ENCODE measurements at regions not wholly inside any gene's neighbourhood (a gene's known extent, or its start where the extent isn't known, plus 50 kb on each side); places are given as distances from the start of the nearest gene placed in this dataset.

GRCh38 chr1:87937831-87938395 lies 609.2 kb downstream of the LMO4 start:
- peaks cover 0 to 17% (median 0%) of the 10 kb centered on the region in 3 donors for H3K4me1 ChIP-seq (ENCODE audit: control insufficient read depth in 3 of 3, insufficient read depth in 2 of 3, low read depth in 1 of 3, low read length in 2 of 3)
- no peaks in the 10 kb centered on the region for H3K9me3 ChIP-seq (ENCODE audit: control insufficient read depth in 2 of 2, insufficient read depth in 1 of 2, low read depth in 1 of 2, low read length in 1 of 2)
- 83 to 90% (median 89%) methylated on average over 3 of the region's 3 CpGs for WGBS, 3 donors
- H3K27me3 ChIP-seq (ENCODE audit: control insufficient read depth in 3 of 3, insufficient read depth in 3 of 3, low read length in 3 of 3) = no peaks in the 10 kb centered on the region
- no peak overlapping the region for H3K4me3 ChIP-seq (ENCODE audit: low read depth in 1 of 3, low read length in 3 of 3)
- H3K36me3 ChIP-seq (ENCODE audit: control insufficient read depth in 3 of 3, insufficient read depth in 2 of 3, low read depth in 1 of 3, low read length in 3 of 3) = no peaks in the 10 kb centered on the region
- no peak for FAIRE-seq
- DNase-seq = no peak
- H3K27ac ChIP-seq (ENCODE audit: low read depth in 1 of 3, low read length in 2 of 3) = no peak overlapping the region

GRCh38 chr1:87938631-87939030 lies 610.0 kb downstream of the LMO4 start:
- Histone ChIP-seq H3K4me3 (ENCODE audit: low read depth in 1 of 3, low read length in 3 of 3) (no peak overlapping the region), H3K4me1 (ENCODE audit: control insufficient read depth in 3 of 3, insufficient read depth in 2 of 3, low read depth in 1 of 3, low read length in 2 of 3) (peaks cover 0 to 17% (median 0%) of the 10 kb centered on the region in 3 donors), H3K27me3 (ENCODE audit: control insufficient read depth in 3 of 3, insufficient read depth in 3 of 3, low read length in 3 of 3) (no peaks in the 10 kb centered on the region), H3K9me3 (ENCODE audit: control insufficient read depth in 2 of 2, insufficient read depth in 1 of 2, low read depth in 1 of 2, low read length in 1 of 2) (no peaks in the 10 kb centered on the region), H3K36me3 (ENCODE audit: control insufficient read depth in 3 of 3, insufficient read depth in 2 of 3, low read depth in 1 of 3, low read length in 3 of 3) (no peaks in the 10 kb centered on the region), H3K27ac (ENCODE audit: low read depth in 1 of 3, low read length in 2 of 3) (no peak overlapping the region)
- FAIRE-seq (no peak), DNase-seq (no peak)
- WGBS, 3 donors = 94 to 98% (median 95%) methylated on average over 2 of the region's 2 CpGs

- Histone ChIP-seq H3K27ac (ENCODE audit: low read depth in 1 of 3, low read length in 2 of 3) (no peak overlapping the region), H3K4me3 (ENCODE audit: low read depth in 1 of 3, low read length in 3 of 3) (no peak overlapping the region), H3K27me3 (ENCODE audit: control insufficient read depth in 3 of 3, insufficient read depth in 3 of 3, low read length in 3 of 3) (no peaks in the 10 kb centered on the region), H3K36me3 (ENCODE audit: control insufficient read depth in 3 of 3, insufficient read depth in 2 of 3, low read depth in 1 of 3, low read length in 3 of 3) (no peaks in the 10 kb centered on the region), H3K4me1 (ENCODE audit: control insufficient read depth in 3 of 3, insufficient read depth in 2 of 3, low read depth in 1 of 3, low read length in 2 of 3) (peaks cover 0 to 17% (median 0%) of the 10 kb centered on the region in 3 donors), H3K9me3 (ENCODE audit: control insufficient read depth in 2 of 2, insufficient read depth in 1 of 2, low read depth in 1 of 2, low read length in 1 of 2) (no peaks in the 10 kb centered on the region)
- WGBS, 3 donors = 18 to 47% (median 30%) methylated on average over 2 of the region's 2 CpGs
- FAIRE-seq = no peak
- peak in 1 of 2 donors; percentile 37 for DNase-seq
Measured at GRCh38 chr1:87939444-87939843, 610.8 kb downstream of the LMO4 start.

- no peaks in the 10 kb centered on the region for H3K27me3 ChIP-seq (ENCODE audit: control insufficient read depth in 3 of 3, insufficient read depth in 3 of 3, low read length in 3 of 3)
- H3K4me1 ChIP-seq (ENCODE audit: control insufficient read depth in 3 of 3, insufficient read depth in 2 of 3, low read depth in 1 of 3, low read length in 2 of 3) = peaks cover 0 to 17% (median 0%) of the 10 kb centered on the region in 3 donors
- H3K9me3 ChIP-seq (ENCODE audit: control insufficient read depth in 2 of 2, insufficient read depth in 1 of 2, low read depth in 1 of 2, low read length in 1 of 2) = no peaks in the 10 kb centered on the region
- no peak for DNase-seq
- no peak overlapping the region for H3K4me3 ChIP-seq (ENCODE audit: low read depth in 1 of 3, low read length in 3 of 3)
- FAIRE-seq = no peak
- 87 to 96% (median 95%) methylated on average over 4 of the region's 4 CpGs for WGBS, 3 donors
- no peak overlapping the region for H3K27ac ChIP-seq (ENCODE audit: low read depth in 1 of 3, low read length in 2 of 3)
- H3K36me3 ChIP-seq (ENCODE audit: control insufficient read depth in 3 of 3, insufficient read depth in 2 of 3, low read depth in 1 of 3, low read length in 3 of 3) = no peaks in the 10 kb centered on the region
Measured at GRCh38 chr1:87940421-87940820, 611.7 kb downstream of the LMO4 start.

- 0 to 15% (median 7%) methylated on average over 1 of the region's 1 CpG for WGBS, 3 donors
- no peak for FAIRE-seq
Measured at GRCh38 chr1:87941337-87941946, 612.8 kb downstream of the LMO4 start.

GRCh38 chr1:87942165-87942564 lies 613.5 kb downstream of the LMO4 start:
- H3K9me3 ChIP-seq (ENCODE audit: control insufficient read depth in 2 of 2, insufficient read depth in 1 of 2, low read depth in 1 of 2, low read length in 1 of 2) = no peaks in the 10 kb centered on the region
- DNase-seq = peak in 1 of 2 donors; percentile 77
- H3K4me3 ChIP-seq (ENCODE audit: low read depth in 1 of 3, low read length in 3 of 3) = no peak overlapping the region
- H3K4me1 ChIP-seq (ENCODE audit: control insufficient read depth in 3 of 3, insufficient read depth in 2 of 3, low read depth in 1 of 3, low read length in 2 of 3) = peaks cover 0 to 17% (median 0%) of the 10 kb centered on the region in 3 donors
- FAIRE-seq = no peak
- WGBS, 3 donors = 36 to 58% (median 58%) methylated on average over 1 of the region's 1 CpG
- H3K27me3 ChIP-seq (ENCODE audit: control insufficient read depth in 3 of 3, insufficient read depth in 3 of 3, low read length in 3 of 3) = no peaks in the 10 kb centered on the region
- H3K36me3 ChIP-seq (ENCODE audit: control insufficient read depth in 3 of 3, insufficient read depth in 2 of 3, low read depth in 1 of 3, low read length in 3 of 3) = no peaks in the 10 kb centered on the region
- peak overlapping the region in 1 of 3 donors; percentile 64 for H3K27ac ChIP-seq (ENCODE audit: low read depth in 1 of 3, low read length in 2 of 3)

More at GRCh38 chr1:87941337-87941946, 612.8 kb downstream of the LMO4 start:
- Histone ChIP-seq H3K36me3 (ENCODE audit: control insufficient read depth in 3 of 3, insufficient read depth in 2 of 3, low read depth in 1 of 3, low read length in 3 of 3) (no peaks in the 10 kb centered on the region), H3K4me3 (ENCODE audit: low read depth in 1 of 3, low read length in 3 of 3) (no peak overlapping the region), H3K27ac (ENCODE audit: low read depth in 1 of 3, low read length in 2 of 3) (peak overlapping the region in 1 of 3 donors; percentile 64), H3K9me3 (ENCODE audit: control insufficient read depth in 2 of 2, insufficient read depth in 1 of 2, low read depth in 1 of 2, low read length in 1 of 2) (no peaks in the 10 kb centered on the region), H3K27me3 (ENCODE audit: control insufficient read depth in 3 of 3, insufficient read depth in 3 of 3, low read length in 3 of 3) (no peaks in the 10 kb centered on the region), H3K4me1 (ENCODE audit: control insufficient read depth in 3 of 3, insufficient read depth in 2 of 3, low read depth in 1 of 3, low read length in 2 of 3) (peaks cover 0 to 17% (median 0%) of the 10 kb centered on the region in 3 donors)
- peak in 1 of 2 donors; percentile 14 for DNase-seq

- no peak for DNase-seq
- WGBS, 3 donors = 72 to 82% (median 75%) methylated on average over 3 of the region's 3 CpGs
- Histone ChIP-seq H3K36me3 (ENCODE audit: control insufficient read depth in 3 of 3, insufficient read depth in 2 of 3, low read depth in 1 of 3, low read length in 3 of 3) (no peaks in the 10 kb centered on the region), H3K27me3 (ENCODE audit: control insufficient read depth in 3 of 3, insufficient read depth in 3 of 3, low read length in 3 of 3) (no peaks in the 10 kb centered on the region), H3K9me3 (ENCODE audit: control insufficient read depth in 2 of 2, insufficient read depth in 1 of 2, low read depth in 1 of 2, low read length in 1 of 2) (no peaks in the 10 kb centered on the region), H3K27ac (ENCODE audit: low read depth in 1 of 3, low read length in 2 of 3) (no peak overlapping the region), H3K4me1 (ENCODE audit: control insufficient read depth in 3 of 3, insufficient read depth in 2 of 3, low read depth in 1 of 3, low read length in 2 of 3) (peaks cover 0 to 4% (median 0%) of the 10 kb centered on the region in 3 donors), H3K4me3 (ENCODE audit: low read depth in 1 of 3, low read length in 3 of 3) (no peak overlapping the region)
- no peak for FAIRE-seq
Measured at GRCh38 chr1:87949711-87950110, 621.0 kb downstream of the LMO4 start.

- no peaks in the 10 kb centered on the region for H3K27me3 ChIP-seq (ENCODE audit: control insufficient read depth in 3 of 3, insufficient read depth in 3 of 3, low read length in 3 of 3)
- H3K4me3 ChIP-seq (ENCODE audit: low read depth in 1 of 3, low read length in 3 of 3) = no peak overlapping the region
- 32 to 66% (median 37%) methylated on average over 3 of the region's 3 CpGs for WGBS, 3 donors
- H3K36me3 ChIP-seq (ENCODE audit: control insufficient read depth in 3 of 3, insufficient read depth in 2 of 3, low read depth in 1 of 3, low read length in 3 of 3) = no peaks in the 10 kb centered on the region
- FAIRE-seq = no peak
- no peak overlapping the region for H3K27ac ChIP-seq (ENCODE audit: low read depth in 1 of 3, low read length in 2 of 3)
- H3K9me3 ChIP-seq (ENCODE audit: control insufficient read depth in 2 of 2, insufficient read depth in 1 of 2, low read depth in 1 of 2, low read length in 1 of 2) = no peaks in the 10 kb centered on the region
- H3K4me1 ChIP-seq (ENCODE audit: control insufficient read depth in 3 of 3, insufficient read depth in 2 of 3, low read depth in 1 of 3, low read length in 2 of 3) = peaks cover 0 to 4% (median 0%) of the 10 kb centered on the region in 3 donors
- no peak for DNase-seq
Measured at GRCh38 chr1:87950369-87950768, 621.7 kb downstream of the LMO4 start.

All from small intestine (tissue), 7 donors.